ENCODE measurements at regions not wholly inside any gene's neighbourhood (a gene's known extent, or its start where the extent isn't known, plus 50 kb on each side); places are given as distances from the start of the nearest gene placed in this dataset.

DNA sequence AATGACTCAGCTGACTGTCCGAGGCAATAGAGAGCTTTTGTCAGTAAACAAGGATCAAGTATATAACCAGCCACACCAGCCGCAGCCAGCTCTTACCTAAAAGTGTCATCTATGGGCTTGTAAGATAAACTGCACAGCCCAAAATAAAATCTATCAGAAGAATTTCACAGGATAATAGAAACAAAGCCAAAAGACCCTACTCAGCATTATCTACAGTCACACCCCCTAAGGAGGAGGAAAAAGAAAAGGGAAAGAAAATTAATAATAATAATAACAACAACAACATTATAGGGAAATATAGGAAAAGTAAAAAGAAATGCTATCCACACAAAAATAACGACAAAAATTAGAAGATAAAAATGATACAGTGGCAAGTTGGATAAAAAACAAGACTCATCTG is 1883.8 kb downstream of the OLFM4 start:
- no peak overlapping the region for H3K4me2 ChIP-seq (ENCODE audit: extremely low read depth, insufficient read depth, low read length)
- H4K20me1 ChIP-seq (ENCODE audit: control insufficient read depth, extremely low read depth, insufficient read depth, low read length): no peaks in the 10 kb centered on the region
- H3K36me3 ChIP-seq (ENCODE audit: control insufficient read depth, insufficient read depth, low read length): no peaks in the 10 kb centered on the region
- H3K79me2 ChIP-seq (ENCODE audit: control insufficient read depth, insufficient read depth, low read length): no peaks in the 10 kb centered on the region
- H2AFZ ChIP-seq (ENCODE audit: low read length): no peak overlapping the region
- no peak for TF ChIP-seq EZH2 (IDR thresholded peaks at IDR 0.05; ENCODE audit: low read length, missing control alignments)
- TF ChIP-seq CTCF (conservative IDR thresholded peaks at IDR 0.05 in 1 of 2, IDR thresholded peaks at IDR 0.05 in 1 of 2; ENCODE audit: low read depth in 1 of 2, low read length in 2 of 2): no peak
- H3K4me3 ChIP-seq (replicated peaks in 1 of 4; ENCODE audit: control extremely low read depth in 1 of 4, insufficient read depth in 1 of 4, low read depth in 3 of 4, low read length in 4 of 4): no peak overlapping the region
- no peaks in the 10 kb centered on the region for H3K27me3 ChIP-seq (ENCODE audit: control insufficient read depth, insufficient read depth, low read length)
- no peak overlapping the region for H3K27ac ChIP-seq (ENCODE audit: insufficient read depth, low read length)
- no peaks in the 10 kb centered on the region for H3K9me3 ChIP-seq (ENCODE audit: control insufficient read depth, insufficient read depth, low read depth, low read length)
- H3K4me1 ChIP-seq (ENCODE audit: control insufficient read depth, extremely low read depth, insufficient read depth, low read length): no peaks in the 10 kb centered on the region
- no peak overlapping the region for H3K9ac ChIP-seq (ENCODE audit: insufficient read depth, low read length)
- no peak for DNase-seq (ENCODE audit: low read depth in 2 of 2)

GRCh38 chr13:54913668-54914067 is 1885.1 kb downstream of the OLFM4 start:
- no peak for TF ChIP-seq EZH2 (IDR thresholded peaks at IDR 0.05; ENCODE audit: low read length, missing control alignments)
- H4K20me1 ChIP-seq (ENCODE audit: control insufficient read depth, extremely low read depth, insufficient read depth, low read length): no peaks in the 10 kb centered on the region
- H3K4me3 ChIP-seq (replicated peaks in 1 of 4; ENCODE audit: control extremely low read depth in 1 of 4, insufficient read depth in 1 of 4, low read depth in 3 of 4, low read length in 4 of 4): no peak overlapping the region
- no peaks in the 10 kb centered on the region for H3K27me3 ChIP-seq (ENCODE audit: control insufficient read depth, insufficient read depth, low read length)
- H3K9ac ChIP-seq (ENCODE audit: insufficient read depth, low read length): no peak overlapping the region
- no peaks in the 10 kb centered on the region for H3K9me3 ChIP-seq (ENCODE audit: control insufficient read depth, insufficient read depth, low read depth, low read length)
- H3K79me2 ChIP-seq (ENCODE audit: control insufficient read depth, insufficient read depth, low read length): no peaks in the 10 kb centered on the region
- DNase-seq (ENCODE audit: low read depth in 2 of 2): no peak
- H3K4me1 ChIP-seq (ENCODE audit: control insufficient read depth, extremely low read depth, insufficient read depth, low read length): no peaks in the 10 kb centered on the region
- H2AFZ ChIP-seq (ENCODE audit: low read length): no peak overlapping the region
- no peak overlapping the region for H3K4me2 ChIP-seq (ENCODE audit: extremely low read depth, insufficient read depth, low read length)
- H3K27ac ChIP-seq (ENCODE audit: insufficient read depth, low read length): no peak overlapping the region
- H3K36me3 ChIP-seq (ENCODE audit: control insufficient read depth, insufficient read depth, low read length): no peaks in the 10 kb centered on the region

- H3K9me3 ChIP-seq (ENCODE audit: control insufficient read depth, insufficient read depth, low read depth, low read length): no peaks in the 10 kb centered on the region
Measured at GRCh38 chr13:54927538-54927937, 1898.9 kb downstream of the OLFM4 start.

More at GRCh38 chr13:54927538-54927937, 1898.9 kb downstream of the OLFM4 start:
- H3K4me1 ChIP-seq (ENCODE audit: control insufficient read depth, extremely low read depth, insufficient read depth, low read length): no peaks in the 10 kb centered on the region
- no peak for TF ChIP-seq CTCF (conservative IDR thresholded peaks at IDR 0.05 in 1 of 2, IDR thresholded peaks at IDR 0.05 in 1 of 2; ENCODE audit: low read depth in 1 of 2, low read length in 2 of 2)
- TF ChIP-seq EZH2 (IDR thresholded peaks at IDR 0.05; ENCODE audit: low read length, missing control alignments): no peak
- H2AFZ ChIP-seq (ENCODE audit: low read length): no peak overlapping the region
- H3K79me2 ChIP-seq (ENCODE audit: control insufficient read depth, insufficient read depth, low read length): no peaks in the 10 kb centered on the region
- no peaks in the 10 kb centered on the region for H3K36me3 ChIP-seq (ENCODE audit: control insufficient read depth, insufficient read depth, low read length)
- no peaks in the 10 kb centered on the region for H3K27me3 ChIP-seq (ENCODE audit: control insufficient read depth, insufficient read depth, low read length)
- no peak overlapping the region for H3K4me3 ChIP-seq (replicated peaks in 1 of 4; ENCODE audit: control extremely low read depth in 1 of 4, insufficient read depth in 1 of 4, low read depth in 3 of 4, low read length in 4 of 4)
- H3K4me2 ChIP-seq (ENCODE audit: extremely low read depth, insufficient read depth, low read length): no peak overlapping the region
- no peaks in the 10 kb centered on the region for H4K20me1 ChIP-seq (ENCODE audit: control insufficient read depth, extremely low read depth, insufficient read depth, low read length)
- H3K27ac ChIP-seq (ENCODE audit: insufficient read depth, low read length): no peak overlapping the region
- no peak overlapping the region for H3K9ac ChIP-seq (ENCODE audit: insufficient read depth, low read length)
- DNase-seq (ENCODE audit: low read depth in 2 of 2): no peak
